ENCODE measurements at regions not wholly inside any gene's neighbourhood (a gene's known extent, or its start where the extent isn't known, plus 50 kb on each side); places are given as distances from the start of the nearest gene placed in this dataset.

DNA sequence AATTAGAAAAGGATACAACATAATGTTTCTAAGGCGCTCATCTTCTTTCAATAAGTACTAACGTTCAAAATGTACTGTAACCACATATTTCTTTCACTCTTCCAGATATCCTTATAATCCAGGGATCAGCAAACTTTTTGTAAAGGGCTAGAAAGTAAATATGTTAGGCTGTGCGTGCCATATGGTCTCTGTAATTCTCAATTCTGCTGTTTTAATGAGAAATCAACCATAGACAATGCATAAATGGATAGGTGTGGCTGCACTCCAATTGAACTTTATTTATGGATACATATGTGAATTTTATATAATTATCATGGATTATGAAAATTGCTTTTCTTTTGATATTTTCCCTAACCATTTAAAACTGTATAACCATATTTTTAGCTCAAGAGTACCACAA lies 459.4 kb downstream of the EPHA4 start:
- TF ChIP-seq CTCF (conservative IDR thresholded peaks at IDR 0.05; ENCODE audit: low read length) (no peak), EZH2phosphoT487 (IDR thresholded peaks at IDR 0.05; ENCODE audit: borderline replicate concordance) (no peak)

Measured in Loucy (cell line).